Breast epithelium (tissue), 4 donors: ENCODE measurements at regions not wholly inside any gene's neighbourhood (a gene's known extent, or its start where the extent isn't known, plus 50 kb on each side); places are given as distances from the start of the nearest gene placed in this dataset.

ENCODE experiments used
- DNase-seq, 2 donors: peaks; one replicate each; pipeline ENCODE4 v3.0.0-alpha.2; 2019; ENCODE audit warnings: low spot score in 2 of 2
- H3K27ac ChIP-seq, 2 donors: fragments of 200-600 bp; sonication (generic) in 1 of 2; one replicate each; pipeline ENCODE4 v1.5.1; 2016 to 2019; ENCODE audit warnings: mild to moderate bottlenecking in 1 of 2
- H3K27me3 ChIP-seq, 2 donors: fragments of 200-600 bp; sonication (generic) in 1 of 2; one replicate each; pipeline versions ENCODE4 v1.5.1 to v1.6.0; 2017 to 2019; ENCODE audit warnings: control low read depth in 1 of 2, mild to moderate bottlenecking in 1 of 2
- H3K36me3 ChIP-seq: fragments of 200-600 bp; one replicate; pipeline ENCODE4 v1.5.1; 2019
- H3K4me1 ChIP-seq, 2 donors: fragments of 200-600 bp; sonication (generic); one replicate each; pipeline ENCODE4 v1.5.1; 2016 to 2019; ENCODE audit warnings: control low read depth in 1 of 2
- H3K4me3 ChIP-seq, 3 donors: fragments of 200-600 bp; sonication (generic); 1 replicate in 2 of 3; 2 replicates in 1 of 3; pipeline ENCODE4 v1.5.1; 2016 to 2019; ENCODE audit warnings: mild to moderate bottlenecking in 3 of 3, moderate library complexity in 2 of 3
- H3K9me3 ChIP-seq, 2 donors: fragments of 200-600 bp; sonication (generic) in 1 of 2; one replicate each; pipeline ENCODE4 v1.5.1; 2016 to 2019; ENCODE audit warnings: control low read depth in 1 of 2
- POLR2A ChIP-seq: fragments of 450-650 bp; IDR thresholded peaks from one replicate; pipeline ENCODE4 v1.6.1; 2016; ENCODE audit warnings: antibody characterized with exemption, mild to moderate bottlenecking, moderate library complexity
- POLR2AphosphoS5 ChIP-seq, 3 donors: sonication (generic); formaldehyde crosslinking; IDR thresholded peaks; one replicate each; pipeline ENCODE4 v1.6.1; 2017; ENCODE audit warnings: antibody characterized with exemption in 3 of 3
- intact Hi-C: fragments of 100-400 bp; cut with DNase I; formaldehyde crosslinking; loops from one replicate; pipeline ENCODE4 v1.15.1; 2023; ENCODE audit warnings: low total_unique reads
- TF ChIP-seq, protein P1 (sequence below), 3 donors: fragments of 450-650 bp; IDR thresholded peaks; one replicate each; pipeline ENCODE4 v1.5.1; 2016 to 2017; ENCODE audit warnings: antibody characterized with exemption in 3 of 3, mild to moderate bottlenecking in 3 of 3, moderate library complexity in 3 of 3

GRCh38 chr2:57802243-57802642 is 244.4 kb upstream of the VRK2 start:
- H3K27me3 ChIP-seq = no peaks in the 10 kb centered on the region
- intact Hi-C loops = no loop called here
- no peak for DNase-seq
- TF ChIP-seq POLR2AphosphoS5 (IDR thresholded peaks at IDR 0.05) = no peak
- TF ChIP-seq, protein P1, sequence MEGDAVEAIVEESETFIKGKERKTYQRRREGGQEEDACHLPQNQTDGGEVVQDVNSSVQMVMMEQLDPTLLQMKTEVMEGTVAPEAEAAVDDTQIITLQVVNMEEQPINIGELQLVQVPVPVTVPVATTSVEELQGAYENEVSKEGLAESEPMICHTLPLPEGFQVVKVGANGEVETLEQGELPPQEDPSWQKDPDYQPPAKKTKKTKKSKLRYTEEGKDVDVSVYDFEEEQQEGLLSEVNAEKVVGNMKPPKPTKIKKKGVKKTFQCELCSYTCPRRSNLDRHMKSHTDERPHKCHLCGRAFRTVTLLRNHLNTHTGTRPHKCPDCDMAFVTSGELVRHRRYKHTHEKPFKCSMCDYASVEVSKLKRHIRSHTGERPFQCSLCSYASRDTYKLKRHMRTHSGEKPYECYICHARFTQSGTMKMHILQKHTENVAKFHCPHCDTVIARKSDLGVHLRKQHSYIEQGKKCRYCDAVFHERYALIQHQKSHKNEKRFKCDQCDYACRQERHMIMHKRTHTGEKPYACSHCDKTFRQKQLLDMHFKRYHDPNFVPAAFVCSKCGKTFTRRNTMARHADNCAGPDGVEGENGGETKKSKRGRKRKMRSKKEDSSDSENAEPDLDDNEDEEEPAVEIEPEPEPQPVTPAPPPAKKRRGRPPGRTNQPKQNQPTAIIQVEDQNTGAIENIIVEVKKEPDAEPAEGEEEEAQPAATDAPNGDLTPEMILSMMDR (IDR thresholded peaks at IDR 0.05) = no peak
- TF ChIP-seq POLR2A = no peak
- H3K27ac ChIP-seq = no peak overlapping the region
- no peak overlapping the region for H3K4me3 ChIP-seq
- no peaks in the 10 kb centered on the region for H3K4me1 ChIP-seq
- peaks cover 0 to 4% of the 10 kb centered on the region in 2 donors for H3K9me3 ChIP-seq
- H3K36me3 ChIP-seq = no peaks in the 10 kb centered on the region

GRCh38 chr2:57804971-57805370 is 241.6 kb upstream of the VRK2 start:
- no peak overlapping the region for H3K4me3 ChIP-seq

DNA sequence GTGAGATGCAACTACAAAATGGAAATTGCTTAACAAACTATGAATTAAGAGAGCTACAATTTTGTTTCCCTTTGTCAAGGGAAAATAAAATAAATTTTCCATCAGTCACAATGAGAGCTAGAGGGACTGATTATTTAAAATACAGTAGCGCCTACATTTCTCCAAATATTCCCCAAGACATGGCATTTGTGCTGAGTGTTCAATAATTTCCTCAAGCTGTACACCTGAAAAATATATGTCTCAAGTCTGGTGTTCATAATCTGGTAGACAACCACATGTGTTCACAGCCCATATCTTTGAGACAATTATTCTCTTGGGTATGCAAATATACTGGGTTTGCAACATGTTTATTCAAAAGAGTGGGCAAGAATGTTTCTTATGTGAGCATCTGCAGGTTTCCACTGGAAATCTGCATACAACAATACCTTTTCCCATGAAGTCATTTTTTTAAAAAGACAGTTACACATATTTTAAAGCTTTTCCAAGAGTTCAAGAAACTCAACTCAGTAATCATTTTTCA is 240.1 kb upstream of the VRK2 start:
- no peaks in the 10 kb centered on the region for H3K9me3 ChIP-seq
- H3K27me3 ChIP-seq = no peaks in the 10 kb centered on the region
- H3K4me3 ChIP-seq = no peak overlapping the region
- H3K27ac ChIP-seq = no peak overlapping the region
- intact Hi-C loops = no loop called here
- TF ChIP-seq POLR2A = no peak
- TF ChIP-seq POLR2AphosphoS5 (IDR thresholded peaks at IDR 0.05) = no peak
- TF ChIP-seq, protein P1 (IDR thresholded peaks at IDR 0.05) = no peak
- DNase-seq = no peak
- H3K4me1 ChIP-seq = no peaks in the 10 kb centered on the region
- H3K36me3 ChIP-seq = no peaks in the 10 kb centered on the region

More at GRCh38 chr2:57804971-57805370, 241.6 kb upstream of the VRK2 start:
- Histone ChIP-seq H3K9me3 (no peaks in the 10 kb centered on the region), H3K27me3 (no peaks in the 10 kb centered on the region), H3K36me3 (no peaks in the 10 kb centered on the region), H3K4me1 (no peaks in the 10 kb centered on the region), H3K27ac (no peak overlapping the region)
- DNase-seq = no peak
- TF ChIP-seq, protein P1 (IDR thresholded peaks at IDR 0.05) = no peak
- no peak for TF ChIP-seq POLR2AphosphoS5 (IDR thresholded peaks at IDR 0.05)
- no peak for TF ChIP-seq POLR2A
- intact Hi-C loops = no loop called here

GRCh38 chr2:57809230-57809629 is 237.4 kb upstream of the VRK2 start:
- no peaks in the 10 kb centered on the region for H3K9me3 ChIP-seq
- intact Hi-C loops = no loop called here
- no peak overlapping the region for H3K27ac ChIP-seq
- no peak overlapping the region for H3K4me3 ChIP-seq
- no peak for DNase-seq
- TF ChIP-seq, protein P1 (IDR thresholded peaks at IDR 0.05) = no peak
- TF ChIP-seq POLR2A (no peak), POLR2AphosphoS5 (IDR thresholded peaks at IDR 0.05) (no peak)
- no peaks in the 10 kb centered on the region for H3K4me1 ChIP-seq
- no peaks in the 10 kb centered on the region for H3K36me3 ChIP-seq
- H3K27me3 ChIP-seq = no peaks in the 10 kb centered on the region

DNA sequence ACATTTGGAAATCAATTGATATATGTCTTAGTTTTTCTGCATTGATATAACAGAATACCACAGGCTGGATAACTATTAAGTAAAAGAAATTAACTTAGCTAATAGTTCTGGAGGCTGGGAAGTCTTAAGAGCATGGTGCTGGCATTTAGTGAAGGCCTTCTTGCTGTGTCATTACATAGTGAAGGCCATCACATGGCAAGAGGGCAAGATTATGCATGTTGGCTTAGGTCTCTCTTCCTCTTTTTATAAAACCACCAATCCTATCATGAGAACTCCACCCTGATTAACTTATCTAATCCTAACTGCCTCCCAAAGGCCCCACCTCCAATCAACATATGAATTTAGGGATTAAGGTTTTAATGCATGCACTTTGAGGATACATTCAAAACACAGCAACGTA is 225.5 kb upstream of the VRK2 start:
- H3K4me3 ChIP-seq = no peak overlapping the region
- no peaks in the 10 kb centered on the region for H3K36me3 ChIP-seq
- no peaks in the 10 kb centered on the region for H3K27me3 ChIP-seq
- intact Hi-C loops = no loop called here
- H3K9me3 ChIP-seq = no peaks in the 10 kb centered on the region
- DNase-seq = no peak
- H3K27ac ChIP-seq = no peak overlapping the region
- TF ChIP-seq POLR2A (no peak), POLR2AphosphoS5 (IDR thresholded peaks at IDR 0.05) (no peak)
- TF ChIP-seq, protein P1 (IDR thresholded peaks at IDR 0.05) = no peak
- H3K4me1 ChIP-seq = no peaks in the 10 kb centered on the region
